Glutamatergic neuron (in vitro differentiated cells): ENCODE measurements at regions not wholly inside any gene's neighbourhood (a gene's known extent, or its start where the extent isn't known, plus 50 kb on each side); places are given as distances from the start of the nearest gene placed in this dataset.
"Not testable (repeated sequence)": the region's sequence is repeated elsewhere in the genome, so short reads cannot be mapped to it uniquely, and the experiment has no call there.

Experiments
- DNase-seq: peaks from one replicate; pipeline ENCODE4 v3.0.0; 2022
- H3K27ac Mint-ChIP-seq: one replicate; pipeline ENCODE4 v1.8.0; 2020; ENCODE audit warnings: mild to moderate bottlenecking, mixed read lengths, inconsistent platforms; ENCODE audit not compliant: unreplicated experiment
- H3K27me3 Mint-ChIP-seq: one replicate; pipeline ENCODE4 v1.8.0; 2020; ENCODE audit warnings: mild to moderate bottlenecking, moderate library complexity, mixed read lengths, inconsistent platforms; ENCODE audit not compliant: unreplicated experiment
- H3K36me3 Mint-ChIP-seq: one replicate; pipeline ENCODE4 v1.8.0; 2020; ENCODE audit warnings: mild to moderate bottlenecking, mixed read lengths, inconsistent platforms; ENCODE audit not compliant: unreplicated experiment
- H3K4me1 Mint-ChIP-seq: one replicate; pipeline ENCODE4 v1.8.0; 2020; ENCODE audit warnings: mild to moderate bottlenecking, low read depth, mixed read lengths, inconsistent platforms; ENCODE audit not compliant: unreplicated experiment
- H3K4me3 Mint-ChIP-seq: one replicate; pipeline ENCODE4 v1.8.0; 2020; ENCODE audit warnings: mild to moderate bottlenecking, mixed read lengths, inconsistent platforms; ENCODE audit not compliant: unreplicated experiment
- H3K9me3 Mint-ChIP-seq: one replicate; pipeline ENCODE4 v1.8.0; 2020; ENCODE audit warnings: mild to moderate bottlenecking, moderate library complexity, mixed read lengths, inconsistent platforms; ENCODE audit not compliant: unreplicated experiment
- TF ChIP-seq, protein P1 (sequence below): fragments of 200-600 bp; sonication (generic); IDR thresholded peaks from one replicate; pipeline ENCODE4 v1.5.0; 2021; ENCODE audit not compliant: partially characterized antibody, unreplicated experiment

DNA sequence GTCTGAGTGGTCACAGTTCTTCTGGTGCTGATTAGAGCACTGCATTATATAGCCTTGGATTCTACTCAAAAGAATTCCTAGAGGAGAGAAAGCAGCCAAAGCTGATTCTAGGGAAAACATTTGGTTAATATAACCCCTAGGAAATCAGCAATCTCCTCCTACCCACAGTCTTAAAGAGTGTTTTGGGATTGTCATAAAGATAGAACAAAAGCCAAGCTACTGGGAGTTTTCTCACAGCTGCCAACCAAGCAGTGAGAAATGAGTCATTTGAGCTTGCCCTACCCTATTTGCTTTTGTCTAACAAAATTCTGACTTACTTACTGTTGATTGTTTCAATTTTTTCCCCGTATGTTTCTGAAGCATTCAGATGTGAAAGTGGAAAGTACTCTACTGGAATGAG is 469.3 kb downstream of the PLCL1 start:
- TF ChIP-seq, protein P1, sequence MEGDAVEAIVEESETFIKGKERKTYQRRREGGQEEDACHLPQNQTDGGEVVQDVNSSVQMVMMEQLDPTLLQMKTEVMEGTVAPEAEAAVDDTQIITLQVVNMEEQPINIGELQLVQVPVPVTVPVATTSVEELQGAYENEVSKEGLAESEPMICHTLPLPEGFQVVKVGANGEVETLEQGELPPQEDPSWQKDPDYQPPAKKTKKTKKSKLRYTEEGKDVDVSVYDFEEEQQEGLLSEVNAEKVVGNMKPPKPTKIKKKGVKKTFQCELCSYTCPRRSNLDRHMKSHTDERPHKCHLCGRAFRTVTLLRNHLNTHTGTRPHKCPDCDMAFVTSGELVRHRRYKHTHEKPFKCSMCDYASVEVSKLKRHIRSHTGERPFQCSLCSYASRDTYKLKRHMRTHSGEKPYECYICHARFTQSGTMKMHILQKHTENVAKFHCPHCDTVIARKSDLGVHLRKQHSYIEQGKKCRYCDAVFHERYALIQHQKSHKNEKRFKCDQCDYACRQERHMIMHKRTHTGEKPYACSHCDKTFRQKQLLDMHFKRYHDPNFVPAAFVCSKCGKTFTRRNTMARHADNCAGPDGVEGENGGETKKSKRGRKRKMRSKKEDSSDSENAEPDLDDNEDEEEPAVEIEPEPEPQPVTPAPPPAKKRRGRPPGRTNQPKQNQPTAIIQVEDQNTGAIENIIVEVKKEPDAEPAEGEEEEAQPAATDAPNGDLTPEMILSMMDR: no peak
- H3K4me1 Mint-ChIP-seq: no peaks in the 10 kb centered on the region
- no peak overlapping the region for H3K4me3 Mint-ChIP-seq
- H3K27me3 Mint-ChIP-seq: no peaks in the 10 kb centered on the region
- H3K27ac Mint-ChIP-seq: no peak overlapping the region
- H3K36me3 Mint-ChIP-seq: no peaks in the 10 kb centered on the region
- H3K9me3 Mint-ChIP-seq: no peaks in the 10 kb centered on the region
- no peak for DNase-seq

GRCh38 chr2:198270157-198270556 is 465.8 kb downstream of the PLCL1 start:
- H3K27ac Mint-ChIP-seq, H3K4me1 Mint-ChIP-seq, DNase-seq, H3K9me3 Mint-ChIP-seq, H3K36me3 Mint-ChIP-seq, H3K27me3 Mint-ChIP-seq, H3K4me3 Mint-ChIP-seq: not testable (repeated sequence)

- Mint-ChIP-seq H3K9me3 (no peaks in the 10 kb centered on the region), H3K27ac (no peak overlapping the region), H3K4me1 (no peaks in the 10 kb centered on the region), H3K4me3 (no peak overlapping the region), H3K36me3 (no peaks in the 10 kb centered on the region), H3K27me3 (no peaks in the 10 kb centered on the region)
- TF ChIP-seq, protein P1: no peak
- no peak for DNase-seq
These were observed 464.1 kb downstream of the PLCL1 start for GRCh38 chr2:198268519-198268918.

DNA sequence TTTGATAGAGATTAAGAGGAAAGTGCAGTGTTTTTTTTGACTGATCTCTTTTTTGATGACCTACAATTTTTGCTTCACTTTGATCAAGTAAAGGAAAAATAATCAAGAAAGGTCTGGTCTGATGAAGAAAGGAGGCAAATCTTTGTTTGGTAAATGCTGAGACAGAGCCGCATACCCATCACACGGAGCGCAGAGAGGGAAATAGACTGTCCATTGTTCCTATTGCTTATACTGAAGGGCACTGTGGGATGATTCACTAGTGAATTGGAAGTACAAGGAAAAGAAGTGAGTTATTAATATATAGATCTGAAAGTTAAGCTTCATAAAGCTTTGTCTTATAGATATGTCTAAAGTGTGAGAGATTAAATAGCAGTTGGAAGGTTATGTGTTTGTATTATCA is 455.1 kb downstream of the PLCL1 start:
- Mint-ChIP-seq H3K36me3 (no peaks in the 10 kb centered on the region), H3K4me1 (no peaks in the 10 kb centered on the region), H3K27ac (no peak overlapping the region), H3K9me3 (no peaks in the 10 kb centered on the region), H3K27me3 (peaks cover 2% of the 10 kb centered on the region), H3K4me3 (no peak overlapping the region)
- TF ChIP-seq, protein P1: no peak
- no peak for DNase-seq

DNA sequence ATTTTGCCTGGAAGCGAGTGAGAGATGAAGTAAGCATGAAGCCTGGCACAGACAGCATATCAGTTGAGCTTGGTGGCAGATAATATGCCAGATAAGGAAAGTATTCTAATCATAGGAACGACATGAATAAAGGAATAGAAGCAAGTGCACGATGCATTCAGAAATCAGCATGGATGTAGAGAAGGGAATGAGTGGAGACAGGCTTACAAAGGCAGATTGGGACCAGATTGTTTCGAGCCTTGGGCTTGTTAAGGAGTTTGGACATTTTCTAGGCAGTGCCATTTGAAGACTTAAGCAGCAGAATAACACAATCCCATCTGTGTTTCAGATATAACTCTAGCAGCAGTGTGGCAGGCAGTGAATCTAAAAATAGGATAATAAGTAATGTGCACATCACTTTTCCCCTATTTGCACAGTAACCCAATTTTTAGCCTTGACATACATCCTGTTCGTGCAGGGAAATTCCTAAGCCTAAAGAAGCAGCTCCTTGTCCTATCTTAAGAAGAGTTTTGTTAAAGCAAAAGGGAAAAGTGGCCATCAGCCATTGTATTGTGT is 450.2 kb downstream of the PLCL1 start:
- TF ChIP-seq, protein P1: no peak
- H3K4me3 Mint-ChIP-seq: no peak overlapping the region
- H3K9me3 Mint-ChIP-seq: no peaks in the 10 kb centered on the region
- no peak overlapping the region for H3K27ac Mint-ChIP-seq
- DNase-seq: no peak
- H3K27me3 Mint-ChIP-seq: peaks cover 2% of the 10 kb centered on the region
- H3K36me3 Mint-ChIP-seq: no peaks in the 10 kb centered on the region
- no peaks in the 10 kb centered on the region for H3K4me1 Mint-ChIP-seq
